CD4-positive, alpha-beta T cell treated with Interleukin-1 beta for 1 hour (primary cell): ENCODE measurements at regions not wholly inside any gene's neighbourhood (a gene's known extent, or its start where the extent isn't known, plus 50 kb on each side); places are given as distances from the start of the nearest gene placed in this dataset.
"Not testable (repeated sequence)": the region's sequence is repeated elsewhere in the genome, so short reads cannot be mapped to it uniquely, and the experiment has no call there.

Experiments used
- DNase-seq, 2 donors: peaks; one replicate each; pipeline ENCODE4 v3.0.0-alpha.2; 2020 to 2022

- no peak for DNase-seq
These were observed 281.8 kb upstream of the ZNF507 start for GRCh38 chr19:32063601-32064000.

GRCh38 chr19:32066056-32066455 is 279.4 kb upstream of the ZNF507 start:
- no peak for DNase-seq

- no peak for DNase-seq
These were observed 277.7 kb upstream of the ZNF507 start for GRCh38 chr19:32067685-32068084.

- no peak for DNase-seq
These were observed 276.6 kb upstream of the ZNF507 start for GRCh38 chr19:32068793-32069192.

GRCh38 chr19:32070101-32070500 is 275.3 kb upstream of the ZNF507 start:
- no peak for DNase-seq

- no peak for DNase-seq
These were observed 263.4 kb upstream of the ZNF507 start for GRCh38 chr19:32082028-32082427.

GRCh38 chr19:32084756-32085363 is 260.6 kb upstream of the ZNF507 start:
- not testable (repeated sequence) for DNase-seq

GRCh38 chr19:32091241-32091640 is 254.2 kb upstream of the ZNF507 start:
- DNase-seq, result no peak

GRCh38 chr19:32097011-32097410 is 248.4 kb upstream of the ZNF507 start:
- no peak for DNase-seq

- no peak for DNase-seq
These were observed 247.8 kb upstream of the ZNF507 start for GRCh38 chr19:32097620-32098019.

GRCh38 chr19:32098968-32099367 is 246.4 kb upstream of the ZNF507 start:
- no peak for DNase-seq

- DNase-seq, result no peak
These were observed 244.2 kb upstream of the ZNF507 start for GRCh38 chr19:32101206-32101605.

GRCh38 chr19:32103541-32103940 is 241.9 kb upstream of the ZNF507 start:
- no peak for DNase-seq

- DNase-seq, result no peak
These were observed 241.1 kb upstream of the ZNF507 start for GRCh38 chr19:32104153-32104849.

GRCh38 chr19:32104850-32105235 is 240.6 kb upstream of the ZNF507 start:
- no peak for DNase-seq

- no peak for DNase-seq
These were observed 239.7 kb upstream of the ZNF507 start for GRCh38 chr19:32105527-32106310.

GRCh38 chr19:32122258-32122657 is 223.2 kb upstream of the ZNF507 start:
- no peak for DNase-seq

- DNase-seq, result no peak
These were observed 222.0 kb upstream of the ZNF507 start for GRCh38 chr19:32123355-32123940.

- no peak for DNase-seq
These were observed 220.8 kb upstream of the ZNF507 start for GRCh38 chr19:32124585-32124984.

- DNase-seq, result no peak
These were observed 216.3 kb upstream of the ZNF507 start for GRCh38 chr19:32129141-32129540.

- DNase-seq, result no peak
These were observed 215.1 kb upstream of the ZNF507 start for GRCh38 chr19:32130332-32130731.

- no peak for DNase-seq
These were observed 214.4 kb upstream of the ZNF507 start for GRCh38 chr19:32131005-32131404.

- no peak for DNase-seq
These were observed 207.0 kb upstream of the ZNF507 start for GRCh38 chr19:32138416-32138815.
